H9 (cell line): ENCODE measurements at regions not wholly inside any gene's neighbourhood (a gene's known extent, or its start where the extent isn't known, plus 50 kb on each side); places are given as distances from the start of the nearest gene placed in this dataset.
"Not testable (repeated sequence)": the region's sequence is repeated elsewhere in the genome, so short reads cannot be mapped to it uniquely, and the experiment has no call there.

Experiments used
- DNase-seq: peaks from one replicate; pipeline ENCODE4 v3.0.0-alpha.2; 2017
- H2AFZ ChIP-seq: one replicate; pipeline ENCODE4 v1.6.1; 2013; ENCODE audit warnings: mild to moderate bottlenecking, low read length, control low read depth, moderate library complexity
- H2AK5ac ChIP-seq: 2 replicates; pipeline ENCODE4 v1.6.1; 2013; ENCODE audit warnings: low read length, control low read depth, mixed read lengths; ENCODE audit not compliant: insufficient read length
- H2BK120ac ChIP-seq: one replicate; pipeline ENCODE4 v1.6.1; 2013; ENCODE audit warnings: low read depth, mild to moderate bottlenecking, low read length, control low read depth, inconsistent platforms; ENCODE audit not compliant: poor library complexity, severe bottlenecking
- H2BK12ac ChIP-seq: 2 replicates; pipeline ENCODE4 v1.6.1; 2013; ENCODE audit warnings: low read length, control low read depth, mixed read lengths, low read depth; ENCODE audit not compliant: insufficient read length
- H2BK15ac ChIP-seq: 2 replicates; pipeline ENCODE4 v1.6.1; 2013; ENCODE audit warnings: low read depth, low read length, control low read depth
- H2BK20ac ChIP-seq: one replicate; pipeline ENCODE4 v1.6.1; 2013; ENCODE audit warnings: low read depth, mild to moderate bottlenecking, low read length, control low read depth, inconsistent platforms; ENCODE audit not compliant: poor library complexity, severe bottlenecking
- H2BK5ac ChIP-seq: 2 replicates; pipeline ENCODE4 v1.6.1; 2013; ENCODE audit warnings: low read length, control low read depth, mixed read lengths; ENCODE audit not compliant: insufficient read length
- H3K14ac ChIP-seq: 2 replicates; pipeline ENCODE4 v1.6.1; 2013; ENCODE audit warnings: low read length, control low read depth; ENCODE audit not compliant: insufficient read depth
- H3K18ac ChIP-seq: 2 replicates; pipeline ENCODE4 v1.6.1; 2013; ENCODE audit warnings: low read depth, mild to moderate bottlenecking, mixed read lengths, low read length, control low read depth; ENCODE audit not compliant: insufficient read length
- H3K23ac ChIP-seq: 2 replicates; pipeline ENCODE4 v1.6.1; 2013; ENCODE audit warnings: low read length, control low read depth, mixed read lengths, low read depth; ENCODE audit not compliant: insufficient read length
- H3K23me2 ChIP-seq: 2 replicates; pipeline ENCODE4 v1.6.1; 2013; ENCODE audit warnings: low read depth, mild to moderate bottlenecking, mixed read lengths, low read length, control low read depth; ENCODE audit not compliant: insufficient read length, poor library complexity, severe bottlenecking
- H3K27ac ChIP-seq: 2 replicates; pipeline ENCODE4 v1.5.1; 2013; ENCODE audit warnings: low read length, control low read depth, mixed read lengths, low read depth; ENCODE audit not compliant: insufficient read length
- H3K27me3 ChIP-seq: 2 replicates; pipeline ENCODE4 v1.6.1; 2013; ENCODE audit warnings: low read length, control low read depth, inconsistent platforms; ENCODE audit not compliant: insufficient read depth
- H3K4ac ChIP-seq: 2 replicates; pipeline ENCODE4 v1.6.1; 2013; ENCODE audit warnings: low read depth, mild to moderate bottlenecking, control low read depth, inconsistent platforms, low read length, moderate library complexity
- H3K4me1 ChIP-seq: 2 replicates; pipeline ENCODE4 v1.6.1; 2013; ENCODE audit warnings: low read length, control low read depth, inconsistent platforms; ENCODE audit not compliant: insufficient read depth
- H3K4me2 ChIP-seq: 2 replicates; pipeline ENCODE4 v1.6.1; 2013; ENCODE audit warnings: low read length, control low read depth, mixed read lengths; ENCODE audit not compliant: insufficient read length, insufficient read depth
- H3K56ac ChIP-seq: 2 replicates; pipeline ENCODE4 v1.6.1; 2013; ENCODE audit warnings: low read depth, mild to moderate bottlenecking, mixed read lengths, low read length, control low read depth; ENCODE audit not compliant: insufficient read length
- H3K79me1 ChIP-seq: 2 replicates; pipeline ENCODE4 v1.6.1; 2013; ENCODE audit warnings: low read depth, mild to moderate bottlenecking, moderate library complexity, low read length, control low read depth, inconsistent platforms; ENCODE audit not compliant: insufficient read depth, poor library complexity, severe bottlenecking
- H3K79me2 ChIP-seq: 2 replicates; pipeline ENCODE4 v1.6.1; 2013; ENCODE audit warnings: low read length, control low read depth, inconsistent platforms; ENCODE audit not compliant: insufficient read depth
- H3K9ac ChIP-seq: 2 replicates; pipeline ENCODE4 v1.6.1; 2013; ENCODE audit warnings: low read length, control low read depth, mixed read lengths; ENCODE audit not compliant: insufficient read length; ENCODE audit errors: extremely low read depth
- H3K9me3 ChIP-seq: one replicate; pipeline ENCODE4 v1.6.1; 2013; ENCODE audit warnings: low read depth, low read length, inconsistent platforms; ENCODE audit not compliant: control insufficient read depth
- H3T11ph ChIP-seq: one replicate; pipeline ENCODE4 v1.6.1; 2013; ENCODE audit warnings: mild to moderate bottlenecking, low read length, control low read depth, inconsistent platforms
- H4K20me1 ChIP-seq: one replicate; pipeline ENCODE4 v1.6.1; 2013; ENCODE audit not compliant: control insufficient read depth, insufficient read length, insufficient read depth
- H4K5ac ChIP-seq: 2 replicates; pipeline ENCODE4 v1.6.1; 2013; ENCODE audit warnings: low read depth, mild to moderate bottlenecking, mixed read lengths, low read length, control low read depth; ENCODE audit not compliant: insufficient read length
- H4K8ac ChIP-seq: replicated peaks from 2 replicates; pipeline ENCODE4 v1.6.1; 2013; ENCODE audit warnings: low read length, control low read depth, mixed read lengths, low read depth; ENCODE audit not compliant: insufficient read length
- H4K91ac ChIP-seq: 2 replicates; pipeline ENCODE4 v1.6.1; 2013; ENCODE audit warnings: low read depth, mild to moderate bottlenecking, moderate library complexity, mixed read lengths, low read length, control low read depth; ENCODE audit not compliant: insufficient read length
- H3K27ac Mint-ChIP-seq, 3 experiments: 2 replicates in 2 of 3; 3 replicates in 1 of 3; pipeline ENCODE4 v1.8.0; 2020 to 2021; ENCODE audit warnings: mixed read lengths in 3 of 3, mild to moderate bottlenecking in 1 of 3, moderate library complexity in 1 of 3
- H3K27me3 Mint-ChIP-seq: 2 replicates; pipeline ENCODE4 v1.8.0; 2021; ENCODE audit warnings: low read depth, mild to moderate bottlenecking, moderate library complexity, mixed read lengths
- H3K36me3 Mint-ChIP-seq, 3 experiments: 2 replicates in 2 of 3; 3 replicates in 1 of 3; pipeline ENCODE4 v1.8.0; 2020 to 2021; ENCODE audit warnings: low read depth in 3 of 3, mixed read lengths in 3 of 3; ENCODE audit not compliant: insufficient read depth in 1 of 3
- H3K4me1 Mint-ChIP-seq, 2 experiments: 2 replicates each; pipeline ENCODE4 v1.8.0; 2020; ENCODE audit warnings: mixed read lengths in 2 of 2
- H3K4me3 Mint-ChIP-seq, 2 experiments: 2 replicates in 1 of 2; 3 replicates in 1 of 2; pipeline ENCODE4 v1.8.0; 2020 to 2021; ENCODE audit warnings: mild to moderate bottlenecking in 2 of 2, mixed read lengths in 2 of 2, moderate library complexity in 1 of 2
- H3K9me3 Mint-ChIP-seq, 2 experiments: 2 replicates in 1 of 2; 3 replicates in 1 of 2; pipeline ENCODE4 v1.8.0; 2020; ENCODE audit warnings: mild to moderate bottlenecking in 2 of 2, mixed read lengths in 2 of 2, moderate library complexity in 1 of 2
- WGBS: extraction: QIAGEN DNeasy Blood & Tissue Kit; methylation state at CpG from one replicate; pipeline ENCODE4 v1.1.7; 2013; ENCODE audit warnings: missing lambda C conversion rate, low lambda C conversion rate, mixed read lengths; ENCODE audit not compliant: insufficient read length; ENCODE audit errors: extremely low coverage; 5-methylcytosine and 5-hydroxymethylcytosine counted together
- TF ChIP-seq, protein P1 (sequence below): fragments of 200-600 bp; sonication (generic); conservative IDR thresholded peaks from 3 replicates; pipeline ENCODE4 v1.8.0; 2021; ENCODE audit warnings: antibody characterized with exemption, mild to moderate bottlenecking

DNA sequence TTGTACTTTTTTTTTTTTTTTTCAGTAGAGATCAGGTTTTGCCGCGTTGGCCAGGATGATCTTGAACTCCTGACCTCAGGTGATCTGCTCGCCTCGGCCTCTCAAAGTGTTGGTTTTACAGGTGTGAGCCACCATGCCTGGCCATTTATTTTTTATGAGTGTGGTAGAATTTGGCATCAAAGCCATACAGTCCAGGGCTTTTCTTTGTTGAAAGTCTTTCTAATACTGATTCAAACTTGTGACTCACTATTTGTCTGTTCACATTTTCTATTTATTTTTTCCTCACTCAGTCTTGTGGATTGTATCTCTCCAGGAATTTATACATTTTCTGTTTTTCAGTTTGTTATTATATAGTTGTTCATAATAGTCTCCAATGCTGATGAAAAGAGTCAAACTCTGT is 66.5 kb upstream of the SPIN4 start:
- Histone ChIP-seq H2BK120ac (no peak overlapping the region), H3K23me2 (no peaks in the 10 kb centered on the region), H3K79me2 (no peaks in the 10 kb centered on the region), H2BK5ac (no peak overlapping the region), H3K4me2 (no peak overlapping the region), H4K5ac (no peak overlapping the region), H3T11ph (no peak overlapping the region), H3K56ac (no peak overlapping the region), H2BK20ac (no peak overlapping the region), H3K9ac (no peak overlapping the region), H3K18ac (no peak overlapping the region), H2AFZ (no peak overlapping the region), H3K23ac (no peak overlapping the region), H3K79me1 (no peaks in the 10 kb centered on the region), H4K91ac (no peak overlapping the region), H2BK12ac (no peak overlapping the region), H2BK15ac (no peak overlapping the region), H3K9me3 (peaks cover 7% of the 10 kb centered on the region), H3K4me1 (no peaks in the 10 kb centered on the region), H3K4ac (no peak overlapping the region), H2AK5ac (no peak overlapping the region), H3K27me3 (no peaks in the 10 kb centered on the region), H4K8ac (no peak overlapping the region), H3K14ac (no peak overlapping the region), H3K27ac (no peak overlapping the region), H4K20me1 (no peaks in the 10 kb centered on the region)
- H3K27ac Mint-ChIP-seq: no peak overlapping the region
- no peaks in the 10 kb centered on the region; a peak in 1 of 4 replicates for H3K4me1 Mint-ChIP-seq
- TF ChIP-seq, protein P1, sequence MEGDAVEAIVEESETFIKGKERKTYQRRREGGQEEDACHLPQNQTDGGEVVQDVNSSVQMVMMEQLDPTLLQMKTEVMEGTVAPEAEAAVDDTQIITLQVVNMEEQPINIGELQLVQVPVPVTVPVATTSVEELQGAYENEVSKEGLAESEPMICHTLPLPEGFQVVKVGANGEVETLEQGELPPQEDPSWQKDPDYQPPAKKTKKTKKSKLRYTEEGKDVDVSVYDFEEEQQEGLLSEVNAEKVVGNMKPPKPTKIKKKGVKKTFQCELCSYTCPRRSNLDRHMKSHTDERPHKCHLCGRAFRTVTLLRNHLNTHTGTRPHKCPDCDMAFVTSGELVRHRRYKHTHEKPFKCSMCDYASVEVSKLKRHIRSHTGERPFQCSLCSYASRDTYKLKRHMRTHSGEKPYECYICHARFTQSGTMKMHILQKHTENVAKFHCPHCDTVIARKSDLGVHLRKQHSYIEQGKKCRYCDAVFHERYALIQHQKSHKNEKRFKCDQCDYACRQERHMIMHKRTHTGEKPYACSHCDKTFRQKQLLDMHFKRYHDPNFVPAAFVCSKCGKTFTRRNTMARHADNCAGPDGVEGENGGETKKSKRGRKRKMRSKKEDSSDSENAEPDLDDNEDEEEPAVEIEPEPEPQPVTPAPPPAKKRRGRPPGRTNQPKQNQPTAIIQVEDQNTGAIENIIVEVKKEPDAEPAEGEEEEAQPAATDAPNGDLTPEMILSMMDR: no peak
- no peaks in the 10 kb centered on the region for H3K27me3 Mint-ChIP-seq
- DNase-seq: no peak
- H3K9me3 Mint-ChIP-seq: peaks cover 46 to 65% of the 10 kb centered on the region in 2 experiments
- no CpG with 5 or more reads among the region's 4 CpGs for WGBS
- H3K4me3 Mint-ChIP-seq: no peak overlapping the region
- H3K36me3 Mint-ChIP-seq: peaks cover 11 to 12% (median 11%) of the 10 kb centered on the region in 3 experiments

DNA sequence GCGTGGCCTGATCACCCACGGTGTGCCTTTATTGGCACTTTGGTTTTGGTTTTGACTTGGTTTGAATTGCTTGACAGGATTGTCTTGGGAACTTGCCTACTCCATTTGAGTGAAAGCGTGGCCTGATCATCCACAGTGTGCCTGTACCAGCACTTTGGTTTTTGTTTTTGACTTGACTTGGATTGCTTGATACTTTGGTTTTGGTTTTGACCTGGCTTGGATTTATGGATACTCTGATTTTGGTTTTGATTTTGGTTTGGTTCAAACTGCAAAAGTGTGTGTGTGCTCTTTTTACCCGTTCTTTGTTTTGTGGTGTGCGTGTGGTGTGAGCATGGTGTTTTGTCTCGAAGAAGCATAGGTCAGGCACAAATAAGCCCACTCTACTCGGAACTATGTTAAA is 58.8 kb upstream of the SPIN4 start:
- not testable (repeated sequence) for H2AK5ac ChIP-seq, H3K23ac ChIP-seq, H3T11ph ChIP-seq, H2AFZ ChIP-seq, H3K79me2 ChIP-seq, H3K56ac ChIP-seq, H2BK120ac ChIP-seq, H3K4me3 Mint-ChIP-seq, H3K9me3 ChIP-seq, H3K27me3 ChIP-seq, H3K9ac ChIP-seq, H3K27ac Mint-ChIP-seq, H4K91ac ChIP-seq, H2BK5ac ChIP-seq, H4K5ac ChIP-seq, DNase-seq, H3K79me1 ChIP-seq, H3K27me3 Mint-ChIP-seq, H3K18ac ChIP-seq, H4K20me1 ChIP-seq, H2BK20ac ChIP-seq, H4K8ac ChIP-seq, H3K4me2 ChIP-seq, H3K4ac ChIP-seq, H3K14ac ChIP-seq, H3K23me2 ChIP-seq, H3K4me1 ChIP-seq, H2BK15ac ChIP-seq, H2BK12ac ChIP-seq, H3K27ac ChIP-seq
- Mint-ChIP-seq H3K9me3 (peaks cover 56 to 72% of the 10 kb centered on the region in 2 experiments), H3K36me3 (peaks cover 11 to 20% (median 20%) of the 10 kb centered on the region in 3 experiments), H3K4me1 (peaks cover 31 to 35% of the 10 kb centered on the region in 2 experiments)
- WGBS: no CpG with 5 or more reads among the region's 7 CpGs
